ENCODE measurements at regions not wholly inside any gene's neighbourhood (a gene's known extent, or its start where the extent isn't known, plus 50 kb on each side); places are given as distances from the start of the nearest gene placed in this dataset.

- TF ChIP-seq DPF2 (IDR thresholded peaks at IDR 0.05) (no peak), SP1 (IDR thresholded peaks at IDR 0.05; ENCODE audit: low read depth, low read length) (no peak), RELA (IDR thresholded peaks at IDR 0.05; ENCODE audit: borderline replicate concordance, partially characterized antibody) (no peak), SREBF2 (IDR thresholded peaks at IDR 0.05; ENCODE audit: low read length) (no peak), EGR1 (IDR thresholded peaks at IDR 0.05; ENCODE audit: borderline replicate concordance in 1 of 2, low read depth in 2 of 2, low read length in 2 of 2) (no peak)
These were observed 101.3 kb upstream of the BANK1 start for GRCh38 chr4:101689220-101689619.
